NCI-H82 treated with DMSO at 0.1 percent for 48 hours (cell line): ENCODE measurements at regions not wholly inside any gene's neighbourhood (a gene's known extent, or its start where the extent isn't known, plus 50 kb on each side); places are given as distances from the start of the nearest gene placed in this dataset.
"Not testable (repeated sequence)": the region's sequence is repeated elsewhere in the genome, so short reads cannot be mapped to it uniquely, and the experiment has no call there.

ENCODE experiments used
- DNase-seq: peaks from one replicate; lab custom pipeline; 2025; ENCODE audit not compliant: unreplicated experiment; lab: John Stamatoyannopoulos, UW

DNA sequence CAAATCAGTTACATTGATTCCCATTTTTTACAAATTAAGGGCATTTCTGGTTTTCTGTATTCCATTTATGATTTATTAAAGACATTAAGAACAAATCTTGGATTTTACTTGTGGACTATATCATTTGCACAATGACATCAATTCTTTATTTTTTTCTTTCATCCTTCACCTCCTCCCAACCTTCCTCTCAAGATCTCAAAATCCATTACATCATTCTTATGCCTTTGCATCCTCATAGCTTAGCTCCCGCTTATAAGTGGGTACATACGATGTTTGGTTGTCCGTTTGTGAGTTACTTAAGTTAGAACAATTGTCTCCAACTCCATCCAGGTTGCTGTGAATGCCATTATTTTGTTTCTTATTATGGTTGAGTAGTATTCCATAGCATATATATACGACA lies 752.8 kb downstream of the CD109 start:
- no peak for DNase-seq

DNA sequence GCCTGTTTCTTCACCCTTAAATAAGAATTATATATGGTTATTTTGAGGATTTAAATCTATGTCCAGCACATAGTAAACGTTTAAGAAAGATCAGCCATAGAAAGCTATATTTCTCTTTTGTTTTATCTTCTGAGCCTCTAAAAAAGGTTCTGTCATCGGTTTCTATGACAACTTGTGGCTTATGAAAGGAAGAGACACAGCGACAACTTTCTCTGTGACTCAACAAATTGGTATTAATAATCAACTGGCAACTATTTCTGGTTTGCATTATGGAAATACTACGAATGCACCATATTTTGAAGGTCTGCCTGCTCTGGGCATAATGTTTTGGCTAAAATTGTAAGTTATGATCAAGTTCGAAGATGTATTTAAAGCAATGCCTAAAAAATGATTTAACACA lies 751.0 kb downstream of the CD109 start:
- no peak for DNase-seq

DNA sequence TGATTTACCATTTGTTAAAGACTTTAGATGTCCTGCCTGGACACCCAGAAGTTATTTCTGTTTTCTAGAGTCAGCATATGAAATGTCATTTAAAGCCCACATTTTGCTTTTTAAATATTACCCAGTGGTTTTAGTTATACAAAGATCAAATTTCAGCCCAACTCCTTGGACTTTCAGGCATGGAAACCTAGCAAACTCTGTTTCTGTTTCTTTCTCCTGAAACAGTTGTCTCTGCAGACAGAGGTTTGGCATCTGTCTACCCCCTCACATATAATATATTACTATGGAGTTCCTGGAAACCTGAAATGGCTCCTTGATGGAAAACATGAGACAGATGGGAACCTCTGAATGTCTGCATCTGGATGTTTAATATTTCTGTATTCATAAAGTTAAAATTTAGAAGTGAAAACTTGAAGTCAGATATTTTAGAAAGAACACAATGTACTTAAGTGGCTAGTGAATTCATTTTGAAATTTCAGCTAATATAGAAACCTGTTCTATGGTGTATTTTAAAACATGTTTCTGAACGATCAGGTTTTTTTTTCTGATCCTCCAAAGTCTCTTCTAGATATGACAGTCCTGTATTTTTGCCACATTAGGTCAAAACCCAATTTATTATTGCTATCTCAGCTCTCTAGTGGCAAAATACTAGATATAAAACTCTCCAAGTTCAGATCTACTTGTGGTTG lies 743.3 kb downstream of the CD109 start:
- DNase-seq, result no peak

DNA sequence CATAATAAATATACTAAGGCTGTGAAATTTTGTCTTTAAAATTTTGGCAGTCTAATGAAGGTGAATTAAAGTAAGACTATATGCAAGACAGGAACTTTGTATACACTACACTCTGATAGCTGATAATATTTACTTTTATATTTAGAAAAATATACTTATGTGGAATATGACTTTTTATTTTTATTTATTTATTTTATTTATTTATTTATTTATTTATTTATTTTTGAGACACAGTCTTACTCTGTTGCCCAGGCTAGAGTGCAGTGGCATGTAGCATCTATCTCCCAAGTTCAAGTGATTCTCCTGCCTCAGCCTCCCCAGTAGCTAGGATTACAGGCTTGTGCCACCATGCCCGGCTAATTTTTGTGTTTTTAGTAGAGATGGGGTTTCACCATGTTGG lies 742.4 kb downstream of the CD109 start:
- DNase-seq, result not testable (repeated sequence)

DNA sequence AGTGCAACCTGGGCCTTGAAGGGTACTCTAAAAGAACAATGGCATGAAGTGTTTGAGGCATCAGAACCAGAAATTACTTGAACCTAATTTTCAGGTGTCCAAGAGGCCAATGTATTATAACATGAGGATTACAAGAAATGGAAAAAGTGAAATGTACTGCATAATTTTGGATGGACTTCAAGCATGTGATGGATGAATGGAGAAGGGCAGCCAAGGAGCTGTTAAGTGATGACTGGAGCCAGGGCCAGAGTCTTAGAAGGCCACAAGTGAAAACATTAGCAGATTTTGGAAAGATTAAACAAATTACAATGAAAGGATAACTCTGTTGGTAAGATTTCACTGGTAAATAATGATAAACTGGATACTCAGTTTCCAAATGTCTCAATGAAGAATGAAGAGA lies 738.2 kb downstream of the CD109 start:
- DNase-seq, result no peak

DNA sequence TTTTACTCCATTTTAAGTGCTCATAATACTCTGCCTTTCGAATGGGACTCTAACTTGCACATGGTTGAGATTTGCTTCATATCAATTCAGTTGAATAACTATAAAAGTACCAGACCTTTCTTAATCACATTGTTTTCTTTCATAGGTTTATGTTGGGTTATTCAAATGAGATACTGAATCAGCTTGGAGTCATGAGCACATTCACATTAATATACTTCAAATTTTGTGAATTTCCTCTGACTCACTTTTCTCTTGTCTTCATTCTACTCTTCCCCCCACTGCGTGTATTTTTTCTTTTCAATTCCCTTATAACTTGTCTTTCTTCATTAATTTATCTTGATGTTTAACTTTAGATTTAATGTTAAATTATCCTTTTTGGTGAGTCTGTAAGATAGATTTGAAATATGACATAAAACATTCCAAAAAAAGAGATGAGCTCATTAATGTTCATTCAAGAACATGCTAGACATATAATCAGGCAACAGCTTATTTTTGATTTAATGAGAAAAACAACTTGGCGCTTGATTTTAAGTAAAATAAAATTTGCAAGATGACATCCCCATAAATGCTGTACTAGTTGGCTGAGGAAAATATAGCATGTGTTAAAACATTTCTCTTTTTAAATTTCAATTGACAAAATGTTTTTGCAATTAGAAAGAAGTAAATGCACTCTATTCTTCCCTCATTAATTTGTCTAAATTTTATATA lies 736.0 kb downstream of the CD109 start:
- no peak for DNase-seq

DNA sequence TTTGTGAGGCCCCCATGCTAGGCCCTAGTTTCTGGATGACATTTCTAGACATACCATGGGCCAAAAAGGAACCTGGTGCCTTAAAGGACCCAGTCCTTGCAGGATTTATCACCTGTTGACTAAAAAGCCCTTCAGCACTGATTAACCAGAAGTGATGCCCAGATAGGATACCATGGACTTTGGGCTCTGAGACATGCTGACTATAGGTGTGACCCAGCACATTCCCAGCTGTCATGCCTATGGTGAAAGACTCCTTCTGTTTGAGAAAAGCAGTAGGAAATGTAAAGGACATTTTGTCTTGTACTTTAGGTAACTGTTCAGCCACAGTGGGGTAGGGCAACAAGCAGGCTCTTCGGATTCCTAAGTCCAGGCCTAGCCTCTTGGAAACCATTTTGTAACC lies 724.2 kb downstream of the CD109 start:
- no peak for DNase-seq

DNA sequence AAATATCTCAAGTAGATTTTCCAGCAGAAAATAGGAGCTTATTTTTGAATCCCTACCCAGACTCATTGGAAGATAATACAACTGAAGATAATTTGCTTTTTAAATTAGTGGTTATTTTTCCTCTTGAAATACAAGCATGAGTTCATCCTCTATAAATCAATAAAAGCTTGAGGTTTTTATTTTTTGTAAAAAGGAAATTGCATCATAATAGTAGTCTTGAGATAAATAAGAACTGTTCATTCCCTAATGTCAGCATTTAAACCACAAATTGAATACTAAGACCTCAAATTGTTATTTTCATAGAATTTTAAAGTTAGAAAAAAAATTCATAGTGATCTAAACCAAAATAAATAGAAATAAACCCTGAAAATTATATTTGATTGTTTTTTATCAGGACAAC lies 719.1 kb downstream of the CD109 start:
- no peak for DNase-seq

DNA sequence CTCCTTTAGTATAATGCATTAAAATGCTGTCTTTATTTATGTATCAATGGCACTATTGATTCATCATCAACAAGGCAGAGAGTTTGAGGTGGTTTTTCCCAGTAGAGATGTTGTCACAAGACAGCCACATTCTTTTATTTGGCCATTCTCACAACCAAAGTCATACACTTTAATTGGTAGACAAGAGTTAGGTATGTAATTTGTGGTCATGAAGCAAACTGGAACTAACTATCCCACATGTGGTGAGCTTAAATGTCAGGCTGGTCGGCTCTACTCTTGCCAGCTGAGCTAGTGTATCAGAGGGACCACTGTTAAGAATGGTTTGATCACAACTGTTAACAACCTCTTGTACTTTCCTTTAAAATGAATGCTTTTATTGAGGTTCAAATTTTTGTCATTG lies 714.6 kb downstream of the CD109 start:
- no peak for DNase-seq

DNA sequence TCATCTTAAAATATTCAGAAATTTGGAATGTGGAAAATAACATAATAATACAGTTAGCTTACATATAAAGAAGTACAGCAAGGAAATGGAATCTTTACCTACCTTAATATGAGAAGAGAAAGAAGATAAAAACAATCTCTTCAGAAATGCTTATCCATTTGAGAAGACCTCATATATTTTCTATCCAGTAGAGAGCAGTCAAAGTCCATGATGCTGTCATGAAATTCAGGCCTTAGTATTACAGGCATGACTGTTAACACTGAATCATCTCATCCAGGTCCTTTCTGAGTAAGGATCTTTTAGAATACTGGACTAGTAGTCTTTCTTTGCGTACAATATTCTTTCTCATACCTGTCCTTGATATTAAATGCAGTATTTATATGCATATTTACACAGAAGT lies 713.4 kb downstream of the CD109 start:
- DNase-seq, result no peak

DNA sequence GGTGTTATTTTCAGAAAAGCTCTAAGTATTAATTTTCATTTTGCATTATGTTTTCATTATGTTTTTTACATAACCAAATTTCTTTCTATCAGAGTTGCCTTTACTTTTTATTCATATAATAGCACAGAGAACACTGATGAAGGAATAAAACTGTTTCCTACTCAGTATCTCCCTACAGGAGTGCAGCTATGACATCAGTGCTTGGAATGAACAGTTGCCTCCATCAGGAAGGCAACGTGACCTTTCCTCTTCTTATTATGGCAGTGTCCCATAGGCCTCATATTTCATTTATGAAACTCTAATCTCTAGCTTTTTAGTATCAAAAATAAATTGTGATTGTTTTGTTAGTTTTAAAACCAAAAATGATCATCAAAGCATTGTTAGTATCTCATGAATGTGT lies 712.8 kb downstream of the CD109 start:
- no peak for DNase-seq

DNA sequence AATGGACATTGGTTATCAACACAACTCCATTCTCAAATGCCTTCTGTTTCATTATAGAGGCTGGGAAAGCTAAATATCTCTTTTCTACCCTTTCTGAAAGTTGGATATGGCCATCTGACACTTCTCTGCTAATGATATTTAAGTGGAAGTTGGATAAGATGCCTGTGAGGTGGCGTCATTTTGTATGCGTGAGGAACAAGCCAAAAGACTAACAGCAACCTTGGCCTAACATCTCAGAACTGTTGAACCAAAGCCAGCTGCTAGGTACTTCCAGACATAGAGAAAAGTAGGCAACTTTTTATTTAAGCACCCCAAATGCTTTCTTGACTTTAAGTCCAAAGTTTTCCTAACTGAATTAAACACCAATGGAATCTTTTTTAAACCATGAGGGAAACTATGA lies 708.4 kb downstream of the CD109 start:
- DNase-seq, result no peak

DNA sequence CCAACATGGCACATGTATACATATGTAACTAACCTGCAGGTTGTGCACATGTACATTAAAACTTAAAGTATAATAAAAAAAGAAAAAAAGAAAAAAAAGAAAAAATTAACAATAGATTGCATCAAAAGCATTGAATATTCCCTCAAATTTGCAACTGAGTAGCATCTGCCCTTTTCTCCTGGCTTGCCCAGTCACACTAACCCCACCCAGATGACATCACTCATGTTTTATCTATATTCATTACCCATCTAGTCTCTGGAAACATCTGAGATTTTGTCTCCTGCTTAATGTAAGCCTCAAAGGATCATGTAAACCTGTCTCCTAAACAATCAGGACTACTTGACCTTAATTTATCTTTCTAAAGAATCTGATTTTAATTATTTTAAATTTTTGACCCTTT lies 706.8 kb downstream of the CD109 start:
- no peak for DNase-seq

DNA sequence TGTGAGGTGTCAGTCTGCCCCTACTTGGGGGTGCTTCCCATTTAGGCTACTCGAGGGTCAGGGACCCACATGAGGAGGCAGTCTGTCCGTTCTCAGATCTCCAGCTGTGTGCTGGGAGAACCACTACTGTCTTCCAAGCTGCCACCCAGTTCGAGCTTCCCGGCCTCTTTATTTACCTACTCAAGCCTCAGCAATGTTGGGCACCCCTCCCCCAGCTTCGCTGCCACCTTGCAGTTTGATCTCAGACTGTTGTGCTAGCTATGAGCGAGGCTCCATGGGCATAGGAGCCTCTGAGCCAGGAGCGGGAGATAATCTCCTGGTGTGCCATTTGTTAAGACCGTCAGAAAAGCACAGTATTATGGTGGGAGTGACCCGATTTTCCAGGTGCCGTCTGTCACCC lies 682.4 kb downstream of the CD109 start:
- DNase-seq, result not testable (repeated sequence)

DNA sequence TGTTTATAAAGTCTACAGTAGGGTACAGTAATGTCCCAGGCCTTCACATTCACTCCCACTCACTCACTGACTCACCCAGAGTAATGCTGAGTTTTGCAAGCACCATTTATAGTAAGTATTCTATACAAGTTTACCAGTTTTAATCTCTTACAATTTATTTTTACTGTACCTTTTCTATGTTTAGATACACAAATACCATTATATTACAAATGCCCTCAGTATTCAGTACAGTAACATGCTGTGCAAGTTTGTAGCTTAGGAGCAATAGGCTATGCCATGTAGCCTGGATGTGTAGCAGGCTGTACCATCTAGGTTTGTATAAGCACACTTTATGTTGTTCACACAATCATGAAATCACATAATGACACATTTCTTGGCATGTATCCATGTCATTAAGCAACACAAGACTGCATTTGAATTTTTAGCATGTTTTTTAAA lies 673.6 kb downstream of the CD109 start:
- DNase-seq, result no peak

DNA sequence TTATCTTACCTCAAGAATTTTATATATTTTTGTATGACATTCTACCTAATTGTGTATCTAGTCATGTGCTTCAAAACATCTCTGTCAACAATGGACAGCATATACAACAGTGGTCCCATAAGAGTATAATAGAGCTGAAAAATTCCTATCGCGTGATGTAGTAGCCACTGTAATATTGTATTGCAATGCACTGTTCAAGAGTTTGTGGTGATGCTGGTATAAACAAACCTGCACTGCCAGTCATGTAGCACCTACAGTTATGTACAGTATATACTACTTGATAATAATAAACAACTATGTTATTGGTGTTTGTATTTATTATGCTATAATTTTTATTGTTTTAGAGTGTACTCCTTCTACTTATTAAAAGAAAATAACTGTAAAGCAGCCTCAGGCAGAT lies 672.7 kb downstream of the CD109 start:
- no peak for DNase-seq

DNA sequence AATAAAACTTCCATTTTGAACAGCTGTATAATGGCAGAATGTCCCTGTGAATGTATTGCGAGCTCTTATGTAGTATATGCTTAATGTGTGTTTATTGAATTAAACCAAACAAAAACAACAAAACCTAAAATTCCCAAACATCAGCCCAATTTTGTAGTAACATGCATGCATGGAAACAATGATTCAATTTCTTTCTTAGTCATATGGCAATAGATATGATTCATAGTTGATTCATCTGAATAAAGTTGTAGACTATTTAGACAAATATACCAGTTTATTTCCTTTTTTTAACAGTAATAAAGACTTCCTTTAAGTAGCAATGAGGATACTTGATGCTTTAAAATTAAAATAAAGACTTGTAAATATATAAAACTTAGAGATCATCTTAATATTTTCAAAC lies 670.6 kb downstream of the CD109 start:
- no peak for DNase-seq

DNA sequence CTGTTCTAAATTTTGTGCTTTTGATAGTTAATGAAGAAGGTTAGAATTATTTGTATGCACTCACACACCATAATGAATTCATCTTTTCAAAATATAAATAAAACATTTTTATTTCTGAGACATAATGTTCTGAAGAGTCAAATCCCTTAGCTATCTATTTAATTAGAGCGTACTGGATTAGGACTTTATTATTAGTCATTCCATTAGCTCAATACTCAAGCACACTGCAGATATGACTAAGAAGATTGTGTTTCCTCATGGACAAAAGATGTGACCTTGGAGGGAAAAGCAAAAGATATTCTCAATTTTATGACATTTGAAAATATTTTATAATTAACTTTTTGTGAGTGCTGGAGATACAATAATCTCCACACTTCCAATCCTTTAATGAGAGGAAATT lies 666.4 kb downstream of the CD109 start:
- DNase-seq, result no peak

DNA sequence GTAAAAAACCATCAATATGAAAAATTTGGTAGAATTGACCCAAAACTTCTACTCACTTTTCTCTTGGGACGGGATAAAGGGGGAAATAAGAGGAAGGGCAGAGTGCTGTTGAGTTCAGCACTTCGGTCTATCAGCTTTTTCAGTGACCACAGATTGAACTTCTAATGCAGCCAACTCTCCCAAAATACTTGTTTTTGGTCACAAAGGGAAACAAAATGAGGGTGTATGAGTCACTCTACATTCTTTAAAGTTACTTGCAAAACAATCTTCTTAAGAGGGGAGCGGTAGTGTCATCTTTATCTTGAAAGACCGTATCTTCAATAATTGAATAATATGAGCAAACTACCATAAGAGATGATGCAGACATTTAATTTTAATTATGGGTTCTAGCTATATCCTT lies 661.3 kb downstream of the CD109 start:
- DNase-seq, result no peak

DNA sequence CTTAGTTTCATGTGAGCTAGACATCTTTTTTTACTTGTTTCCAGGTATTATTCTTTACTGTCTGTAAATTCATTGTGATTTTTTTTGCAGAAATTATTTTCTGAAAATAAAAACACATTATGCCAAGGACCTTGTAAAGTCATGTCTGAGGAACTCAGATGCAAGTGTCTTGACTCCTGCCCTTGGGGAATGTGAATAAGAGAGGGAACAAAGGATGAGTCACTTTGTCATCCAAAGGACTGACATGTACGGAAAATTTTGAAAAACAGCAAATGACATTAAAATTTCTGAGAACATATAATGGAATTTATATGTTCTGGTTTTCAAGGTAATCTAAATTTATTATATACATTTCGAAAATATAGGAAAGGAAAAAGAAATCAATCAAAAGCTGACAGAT lies 660.4 kb downstream of the CD109 start:
- no peak for DNase-seq

DNA sequence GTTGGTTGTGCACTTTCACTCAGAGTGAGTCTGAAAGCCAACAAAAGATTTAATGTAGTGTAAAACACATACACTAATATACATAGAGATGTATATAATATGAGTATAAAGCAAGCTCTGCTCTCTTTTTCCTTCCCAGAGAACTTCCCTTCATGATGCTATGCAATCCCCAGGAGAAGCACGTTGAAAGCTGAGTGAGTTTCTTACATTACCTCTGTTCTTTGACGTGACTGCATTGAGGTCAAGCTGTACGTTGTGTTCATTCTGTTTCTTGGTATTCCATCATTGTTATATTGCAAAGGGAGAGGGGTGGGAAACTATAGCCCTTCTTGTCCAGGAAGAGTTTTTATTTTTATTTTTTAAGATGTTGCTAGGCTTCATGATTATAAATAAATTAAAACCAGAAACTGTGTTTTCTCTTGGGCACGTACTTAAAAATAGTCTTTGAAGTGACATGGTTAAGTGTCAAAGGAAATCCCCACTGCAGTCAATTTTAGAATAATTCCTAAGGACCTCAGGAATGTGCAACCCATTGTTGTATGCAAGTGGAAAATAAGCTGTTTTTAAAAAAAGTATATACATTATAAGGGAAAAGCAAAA lies 651.0 kb downstream of the CD109 start:
- no peak for DNase-seq

DNA sequence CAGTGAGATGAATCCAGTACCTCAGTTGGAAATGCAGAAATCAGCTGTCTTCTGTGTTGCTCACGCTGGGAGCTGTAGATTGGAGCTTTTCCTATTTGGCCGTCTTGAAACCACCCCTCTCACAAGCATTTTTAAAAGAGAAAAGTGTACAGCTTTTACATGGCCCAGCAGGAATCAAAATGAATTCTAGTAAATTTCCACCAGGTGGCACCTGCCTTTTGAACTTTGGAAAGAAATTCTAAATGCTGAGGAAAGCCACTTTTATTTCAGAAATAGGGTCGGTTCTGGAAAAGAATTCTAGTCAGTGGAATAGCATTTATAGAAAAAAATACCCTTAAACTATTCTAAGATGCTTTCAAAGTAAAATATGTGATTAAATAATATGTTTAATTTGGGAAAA lies 647.8 kb downstream of the CD109 start:
- DNase-seq, result no peak

DNA sequence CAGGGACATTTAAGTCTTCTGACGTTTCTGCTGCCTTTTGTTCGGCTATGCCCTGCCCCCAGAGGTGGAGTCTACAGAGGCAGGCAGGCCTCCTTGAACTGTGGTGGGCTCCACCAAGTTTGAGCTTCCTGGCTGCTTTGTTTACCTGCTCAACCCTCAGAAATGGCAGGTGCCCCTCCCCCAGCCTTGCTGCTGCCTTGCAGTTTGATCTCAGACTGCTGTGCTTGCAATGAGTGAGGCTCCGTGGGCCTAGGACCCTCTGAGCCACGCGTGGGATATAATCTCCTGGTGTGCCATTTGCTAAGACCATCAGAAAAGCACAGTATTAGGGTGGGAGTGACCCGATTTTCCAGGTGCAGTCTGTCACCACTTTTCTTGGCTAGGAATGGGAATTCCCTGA lies 647.3 kb downstream of the CD109 start:
- not testable (repeated sequence) for DNase-seq
